Astrocyte of the cerebellum (primary cell): ENCODE measurements at regions not wholly inside any gene's neighbourhood (a gene's known extent, or its start where the extent isn't known, plus 50 kb on each side); places are given as distances from the start of the nearest gene placed in this dataset.

Experiments used
- DNase-seq: peaks from one replicate; pipeline ENCODE4 v3.0.0-alpha.2; 2011; ENCODE audit warnings: low read depth
- H3K4me3 ChIP-seq: 2 replicates; pipeline ENCODE4 v1.5.1; 2011; ENCODE audit warnings: mild to moderate bottlenecking, low read depth, low read length, moderate library complexity
- in situ Hi-C: cut with HindIII; loops from 2 replicates; pipeline ENCODE4 v1.10.0; 2017; ENCODE audit warnings: low sequenced_read_pairs
- TF ChIP-seq, protein P1 (sequence below): IDR thresholded peaks from 2 replicates; pipeline ENCODE4 v1.5.1; 2012; ENCODE audit warnings: low read length, low read depth, moderate library complexity, mild to moderate bottlenecking; ENCODE audit errors: missing control alignments

DNA sequence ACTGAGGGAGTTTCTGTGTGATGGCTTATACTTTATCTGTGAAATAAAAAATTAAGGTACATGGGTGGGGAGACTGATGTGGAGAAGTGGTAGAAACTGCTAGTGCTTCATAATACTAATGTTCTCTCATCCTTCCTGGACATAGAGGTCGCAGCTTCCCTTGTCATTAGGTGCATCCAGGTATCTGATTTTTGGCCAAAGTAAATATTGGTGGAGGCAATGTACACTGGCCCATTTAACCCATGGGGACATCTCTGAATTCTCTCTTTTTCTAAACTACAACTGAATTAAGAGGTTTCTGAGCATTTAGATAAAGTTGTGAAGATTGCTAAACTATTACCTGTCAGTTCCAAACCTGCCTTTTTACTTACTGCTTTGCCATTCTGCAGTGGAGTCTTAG, 140.9 kb upstream of the CHORDC1 start:
- in situ Hi-C loops = no loop called here
- H3K4me3 ChIP-seq = no peak overlapping the region
- no peak for DNase-seq
- TF ChIP-seq, protein P1, sequence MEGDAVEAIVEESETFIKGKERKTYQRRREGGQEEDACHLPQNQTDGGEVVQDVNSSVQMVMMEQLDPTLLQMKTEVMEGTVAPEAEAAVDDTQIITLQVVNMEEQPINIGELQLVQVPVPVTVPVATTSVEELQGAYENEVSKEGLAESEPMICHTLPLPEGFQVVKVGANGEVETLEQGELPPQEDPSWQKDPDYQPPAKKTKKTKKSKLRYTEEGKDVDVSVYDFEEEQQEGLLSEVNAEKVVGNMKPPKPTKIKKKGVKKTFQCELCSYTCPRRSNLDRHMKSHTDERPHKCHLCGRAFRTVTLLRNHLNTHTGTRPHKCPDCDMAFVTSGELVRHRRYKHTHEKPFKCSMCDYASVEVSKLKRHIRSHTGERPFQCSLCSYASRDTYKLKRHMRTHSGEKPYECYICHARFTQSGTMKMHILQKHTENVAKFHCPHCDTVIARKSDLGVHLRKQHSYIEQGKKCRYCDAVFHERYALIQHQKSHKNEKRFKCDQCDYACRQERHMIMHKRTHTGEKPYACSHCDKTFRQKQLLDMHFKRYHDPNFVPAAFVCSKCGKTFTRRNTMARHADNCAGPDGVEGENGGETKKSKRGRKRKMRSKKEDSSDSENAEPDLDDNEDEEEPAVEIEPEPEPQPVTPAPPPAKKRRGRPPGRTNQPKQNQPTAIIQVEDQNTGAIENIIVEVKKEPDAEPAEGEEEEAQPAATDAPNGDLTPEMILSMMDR = no peak

DNA sequence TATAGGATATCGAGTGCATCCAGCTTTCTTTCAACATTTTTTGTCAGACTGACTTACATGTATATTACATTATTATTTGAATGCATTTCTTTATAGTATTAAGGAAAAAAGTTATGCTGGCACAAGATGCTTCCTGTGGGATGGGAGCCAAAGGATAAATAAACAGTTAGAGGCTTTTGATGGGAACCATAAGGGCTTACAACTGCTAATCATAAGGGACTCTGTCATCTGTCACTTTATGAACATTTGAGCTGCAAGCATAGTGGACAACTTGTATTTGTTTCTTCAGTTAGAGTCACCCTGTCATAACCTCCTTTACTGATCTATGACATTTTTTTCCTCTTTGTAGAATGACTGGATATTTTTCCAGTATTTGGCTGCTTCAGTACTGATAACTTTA, 132.4 kb upstream of the CHORDC1 start:
- in situ Hi-C loops = no loop called here
- DNase-seq = no peak
- TF ChIP-seq, protein P1 = no peak
- no peak overlapping the region for H3K4me3 ChIP-seq

GRCh38 chr11:90349731-90350130, 126.9 kb upstream of the CHORDC1 start:
- no peak overlapping the region for H3K4me3 ChIP-seq
- TF ChIP-seq, protein P1 = no peak
- in situ Hi-C loops = no loop called here

GRCh38 chr11:90344546-90344945, 121.7 kb upstream of the CHORDC1 start:
- TF ChIP-seq, protein P1 = no peak

More at GRCh38 chr11:90349731-90350130, 126.9 kb upstream of the CHORDC1 start:
- no peak for DNase-seq

GRCh38 chr11:90343673-90344072, 120.8 kb upstream of the CHORDC1 start:
- no peak overlapping the region for H3K4me3 ChIP-seq
- TF ChIP-seq, protein P1 = no peak
- DNase-seq = no peak
- in situ Hi-C loops = no loop called here

More at GRCh38 chr11:90344546-90344945, 121.7 kb upstream of the CHORDC1 start:
- in situ Hi-C loops = no loop called here
- no peak overlapping the region for H3K4me3 ChIP-seq
- no peak for DNase-seq

- TF ChIP-seq, protein P1 = no peak
- no peak for DNase-seq
- no peak overlapping the region for H3K4me3 ChIP-seq
- in situ Hi-C loops = no loop called here
Measured at GRCh38 chr11:90341986-90342385, 119.1 kb upstream of the CHORDC1 start.

DNA sequence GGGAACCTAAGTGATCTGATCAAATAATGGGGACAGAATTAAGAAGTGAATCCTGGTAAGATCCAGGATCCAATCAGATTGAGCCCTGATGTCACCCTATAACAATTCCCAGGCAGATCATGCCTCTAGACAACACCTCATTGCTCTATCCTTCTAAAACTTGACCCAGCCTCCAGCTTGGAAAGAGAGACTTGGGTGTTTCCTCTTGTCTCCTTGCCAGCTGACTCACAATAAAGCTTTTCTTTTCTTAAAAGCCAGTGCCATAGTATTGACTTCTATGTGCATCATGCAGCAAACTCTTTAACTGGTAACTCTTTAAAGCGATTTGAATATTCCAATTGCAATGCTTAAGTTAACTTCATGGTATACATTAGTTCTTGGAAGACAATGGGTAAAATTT, 109.6 kb upstream of the CHORDC1 start:
- TF ChIP-seq, protein P1 = no peak
- no peak for DNase-seq
- no peak overlapping the region for H3K4me3 ChIP-seq
- in situ Hi-C loops = no loop called here
